Adrenal gland (tissue), 5 donors: ENCODE measurements at regions not wholly inside any gene's neighbourhood (a gene's known extent, or its start where the extent isn't known, plus 50 kb on each side); places are given as distances from the start of the nearest gene placed in this dataset.

Source experiments
- POLR2A ChIP-seq, 2 donors: fragments of 450-650 bp; IDR thresholded peaks; one replicate each; pipeline ENCODE4 v1.6.1; 2017; ENCODE audit warnings: antibody characterized with exemption in 2 of 2, mild to moderate bottlenecking in 2 of 2, moderate library complexity in 1 of 2
- TF ChIP-seq, protein P1 (sequence below), 6 experiments: fragments of 450-650 bp in 4 of 6; fragments of 200-600 bp in 2 of 6; sonication (generic) in 1 of 6; IDR thresholded peaks; 1 replicate in 5 of 6; 2 replicates in 1 of 6; pipeline versions ENCODE4 v1.5.1 to v1.8.0; 2016 to 2021; ENCODE audit warnings: antibody characterized with exemption in 6 of 6, mild to moderate bottlenecking in 2 of 6, moderate library complexity in 1 of 6
- donor health status: DM: no; HTN: no; CAD: no.

DNA sequence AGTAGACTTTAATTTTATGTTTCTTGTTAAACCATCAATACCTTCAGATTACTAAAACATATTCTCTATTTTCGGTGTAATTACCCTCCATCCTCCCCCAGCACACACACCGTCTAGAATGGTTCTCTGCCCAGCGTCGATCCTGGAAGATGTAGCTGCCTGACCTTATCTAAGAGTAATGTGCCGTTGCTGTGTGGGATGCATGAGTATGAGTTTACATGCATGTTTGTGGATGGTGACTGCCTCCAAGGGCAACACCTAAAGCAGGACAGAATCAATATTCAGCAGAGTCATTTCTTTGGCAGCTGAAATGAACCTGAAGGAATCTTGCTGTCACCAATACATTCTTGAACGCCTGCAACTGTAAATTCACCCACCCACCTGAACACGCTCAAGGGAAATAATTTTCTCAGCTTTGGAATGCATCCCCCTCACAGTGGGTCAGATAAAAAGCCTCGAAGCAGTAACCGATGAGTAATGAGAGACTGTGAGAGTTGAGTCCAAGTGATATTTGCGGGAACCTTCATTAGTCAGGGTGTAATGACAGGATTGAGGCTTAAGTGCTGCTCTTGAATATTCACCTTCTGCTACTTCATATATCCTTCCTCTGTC, 155.8 kb upstream of the RND3 start:
- TF ChIP-seq, protein P1, sequence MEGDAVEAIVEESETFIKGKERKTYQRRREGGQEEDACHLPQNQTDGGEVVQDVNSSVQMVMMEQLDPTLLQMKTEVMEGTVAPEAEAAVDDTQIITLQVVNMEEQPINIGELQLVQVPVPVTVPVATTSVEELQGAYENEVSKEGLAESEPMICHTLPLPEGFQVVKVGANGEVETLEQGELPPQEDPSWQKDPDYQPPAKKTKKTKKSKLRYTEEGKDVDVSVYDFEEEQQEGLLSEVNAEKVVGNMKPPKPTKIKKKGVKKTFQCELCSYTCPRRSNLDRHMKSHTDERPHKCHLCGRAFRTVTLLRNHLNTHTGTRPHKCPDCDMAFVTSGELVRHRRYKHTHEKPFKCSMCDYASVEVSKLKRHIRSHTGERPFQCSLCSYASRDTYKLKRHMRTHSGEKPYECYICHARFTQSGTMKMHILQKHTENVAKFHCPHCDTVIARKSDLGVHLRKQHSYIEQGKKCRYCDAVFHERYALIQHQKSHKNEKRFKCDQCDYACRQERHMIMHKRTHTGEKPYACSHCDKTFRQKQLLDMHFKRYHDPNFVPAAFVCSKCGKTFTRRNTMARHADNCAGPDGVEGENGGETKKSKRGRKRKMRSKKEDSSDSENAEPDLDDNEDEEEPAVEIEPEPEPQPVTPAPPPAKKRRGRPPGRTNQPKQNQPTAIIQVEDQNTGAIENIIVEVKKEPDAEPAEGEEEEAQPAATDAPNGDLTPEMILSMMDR (IDR thresholded peaks at IDR 0.05): no peak
- no peak for TF ChIP-seq POLR2A (IDR thresholded peaks at IDR 0.05)
